T-cell (primary cell): ENCODE measurements at regions not wholly inside any gene's neighbourhood (a gene's known extent, or its start where the extent isn't known, plus 50 kb on each side); places are given as distances from the start of the nearest gene placed in this dataset.
"Not testable (repeated sequence)": the region's sequence is repeated elsewhere in the genome, so short reads cannot be mapped to it uniquely, and the experiment has no call there.

Source experiments
- ATAC-seq, 4 experiments: fragments of 200-7000 bp in 3 of 4; fragments of 150-1000 bp in 1 of 4; cut with Tn5 transposase; replicated peaks in 1 of 4; 1 replicate in 3 of 4; 2 replicates in 1 of 4; pipeline ENCODE4 v1.10.0; 2021; ENCODE audit warnings: moderate library complexity in 3 of 4, mild to moderate bottlenecking in 2 of 4, moderate number of reproducible peaks in 1 of 4
- CTCF ChIA-PET, 2 donors: fragments of 300-600 bp; sonication (Branson Sonifier 250); formaldehyde crosslinking; loops; one replicate each; lab custom pipeline; 2022; ENCODE audit warnings: antibody characterized with exemption in 2 of 2; lab: Charles Lee
- POLR2A ChIA-PET, 2 donors: fragments of 300-600 bp; sonication (Branson Sonifier 250); formaldehyde crosslinking; loops; one replicate each; lab custom pipeline; 2022; ENCODE audit warnings: antibody characterized with exemption in 2 of 2; lab: Charles Lee
- DNase-seq, 35 experiments: peaks; one replicate each; pipeline versions ENCODE4 v3.0.0 to v3.0.0-alpha.2; 2013 to 2023
- H3K27ac ChIP-seq: one replicate; pipeline ENCODE4 v1.5.1; 2013; ENCODE audit warnings: low read length
- H3K27me3 ChIP-seq, 2 experiments: replicated peaks in 1 of 2; 1 replicate in 1 of 2; 2 replicates in 1 of 2; pipeline versions ENCODE4 v1.6.1 to v1.7.0; 2013; ENCODE audit warnings: low read length in 1 of 2, mixed read lengths in 1 of 2; ENCODE audit not compliant: control insufficient read depth in 2 of 2, insufficient read depth in 2 of 2; ENCODE audit errors: extremely low read depth in 1 of 2
- H3K36me3 ChIP-seq, 2 donors: 1 replicate in 1 of 2; 2 replicates in 1 of 2; pipeline versions ENCODE4 v1.6.1 to v1.7.0; 2013; ENCODE audit warnings: low read length in 1 of 2; ENCODE audit not compliant: control insufficient read depth in 2 of 2, insufficient read depth in 1 of 2; ENCODE audit errors: extremely low read depth in 1 of 2
- H3K4me1 ChIP-seq, 2 experiments: 1 replicate in 1 of 2; 2 replicates in 1 of 2; pipeline versions ENCODE4 v1.6.1 to v1.7.0; 2013; ENCODE audit warnings: low read length in 2 of 2, mixed read lengths in 1 of 2; ENCODE audit not compliant: insufficient read depth in 2 of 2, control insufficient read depth in 1 of 2; ENCODE audit errors: extremely low read depth in 1 of 2
- H3K4me3 ChIP-seq, 2 donors: 1 replicate in 1 of 2; 2 replicates in 1 of 2; pipeline versions ENCODE4 v1.5.1 to v1.7.0; 2013; ENCODE audit warnings: mild to moderate bottlenecking in 2 of 2, low read length in 1 of 2, moderate library complexity in 1 of 2; ENCODE audit not compliant: control insufficient read depth in 1 of 2; ENCODE audit errors: extremely low read depth in 1 of 2
- H3K9me3 ChIP-seq: 2 replicates; pipeline ENCODE4 v1.7.0; 2013
- H3K27ac Mint-ChIP-seq, 2 donors: one replicate each; pipeline ENCODE4 v1.8.0; 2020 to 2021; ENCODE audit warnings: mild to moderate bottlenecking in 2 of 2, mixed read lengths in 2 of 2
- H3K27me3 Mint-ChIP-seq, 2 donors: one replicate each; pipeline ENCODE4 v1.8.0; 2021 to 2022; ENCODE audit warnings: mixed read lengths in 2 of 2
- H3K36me3 Mint-ChIP-seq: one replicate; pipeline ENCODE4 v1.8.0; 2021; ENCODE audit warnings: mixed read lengths
- H3K4me1 Mint-ChIP-seq, 3 donors: one replicate each; pipeline ENCODE4 v1.8.0; 2020 to 2022; ENCODE audit warnings: mixed read lengths in 3 of 3, mild to moderate bottlenecking in 1 of 3
- H3K4me3 Mint-ChIP-seq, 3 donors: one replicate each; pipeline ENCODE4 v1.8.0; 2020 to 2022; ENCODE audit warnings: mild to moderate bottlenecking in 3 of 3, mixed read lengths in 3 of 3, moderate library complexity in 3 of 3
- H3K9me3 Mint-ChIP-seq, 3 donors: one replicate each; pipeline ENCODE4 v1.8.0; 2020 to 2022; ENCODE audit warnings: mixed read lengths in 3 of 3
- WGBS: methylation state at CpG from one replicate; pipeline ENCODE4 v1.1.5; 2013; ENCODE audit warnings: missing lambda C conversion rate; ENCODE audit not compliant: insufficient coverage; 5-methylcytosine and 5-hydroxymethylcytosine counted together

GRCh38 chr21:24552491-24552890 lies 1054.8 kb downstream of the MRPL39 start:
- no peaks in the 10 kb centered on the region for H3K27me3 Mint-ChIP-seq
- ChIA-PET POLR2A (no interaction called here), CTCF (no interaction called here)
- no peak for DNase-seq
- H3K27ac Mint-ChIP-seq, result no peak overlapping the region
- ATAC-seq, result no peak
- Histone ChIP-seq H3K27ac (no peak overlapping the region), H3K9me3 (no peaks in the 10 kb centered on the region), H3K27me3 (peaks cover 0 to 2% of the 10 kb centered on the region in 2 experiments), H3K4me3 (no peak overlapping the region), H3K36me3 (no peaks in the 10 kb centered on the region), H3K4me1 (no peaks in the 10 kb centered on the region)
- H3K4me1 Mint-ChIP-seq, result no peaks in the 10 kb centered on the region
- WGBS, result 100% methylated on average over 1 of the region's 3 CpGs
- H3K9me3 Mint-ChIP-seq, result peaks cover 10 to 11% (median 10%) of the 10 kb centered on the region in 3 donors
- no peaks in the 10 kb centered on the region for H3K36me3 Mint-ChIP-seq
- no peak overlapping the region for H3K4me3 Mint-ChIP-seq

GRCh38 chr21:24545807-24546361 lies 1061.4 kb downstream of the MRPL39 start:
- no peaks in the 10 kb centered on the region for H3K4me1 Mint-ChIP-seq
- no peak for ATAC-seq
- H3K4me1 ChIP-seq, result no peaks in the 10 kb centered on the region
- no peak overlapping the region for H3K27ac Mint-ChIP-seq
- no peak for DNase-seq
- H3K9me3 ChIP-seq, result no peaks in the 10 kb centered on the region
- no peak overlapping the region for H3K4me3 Mint-ChIP-seq
- H3K4me3 ChIP-seq, result no peak overlapping the region
- H3K36me3 Mint-ChIP-seq, result no peaks in the 10 kb centered on the region
- H3K9me3 Mint-ChIP-seq, result peaks cover 0 to 8% (median 0%) of the 10 kb centered on the region in 3 donors
- H3K36me3 ChIP-seq, result no peaks in the 10 kb centered on the region
- ChIA-PET POLR2A (no interaction called here), CTCF (no interaction called here)
- no peaks in the 10 kb centered on the region for H3K27me3 ChIP-seq
- WGBS, result 38% methylated on average over 3 of the region's 4 CpGs
- no peaks in the 10 kb centered on the region for H3K27me3 Mint-ChIP-seq
- no peak overlapping the region for H3K27ac ChIP-seq

GRCh38 chr21:24514081-24514733 lies 1093.1 kb downstream of the MRPL39 start:
- DNase-seq, result peak in 1 of 35 experiments; percentile 7
- H3K36me3 ChIP-seq, result no peaks in the 10 kb centered on the region
- no peak overlapping the region for H3K27ac ChIP-seq
- no peak overlapping the region for H3K4me3 ChIP-seq
- H3K4me1 ChIP-seq, result no peaks in the 10 kb centered on the region
- no peaks in the 10 kb centered on the region for H3K4me1 Mint-ChIP-seq
- H3K27ac Mint-ChIP-seq, result no peak overlapping the region
- no peaks in the 10 kb centered on the region for H3K36me3 Mint-ChIP-seq
- no peaks in the 10 kb centered on the region for H3K27me3 ChIP-seq
- H3K27me3 Mint-ChIP-seq, result no peaks in the 10 kb centered on the region
- H3K9me3 ChIP-seq, result no peaks in the 10 kb centered on the region
- H3K9me3 Mint-ChIP-seq, result no peaks in the 10 kb centered on the region
- POLR2A ChIA-PET, result no interaction called here
- H3K4me3 Mint-ChIP-seq, result no peak overlapping the region
- whole genome bisulfite sequencing, result no CpG with 5 or more reads among the region's 6 CpGs
- CTCF ChIA-PET, result interaction anchor here in 1 of 2 donors (0.6 kb wide), 1 partner anchor 27 kb away, joined by 3 read pairs; no protein-coding TSS in a partner anchor
- no peak for ATAC-seq

- CTCF ChIA-PET, result no interaction called here
Measured at GRCh38 chr21:24509131-24509530, 1098.2 kb downstream of the MRPL39 start.

GRCh38 chr21:24486973-24487372 lies 1120.3 kb downstream of the MRPL39 start:
- ChIA-PET CTCF (no interaction called here), POLR2A (no interaction called here)
- WGBS, result no CpG with 5 or more reads among the region's 1 CpG
- no peak for DNase-seq
- H3K4me1 ChIP-seq, result no peaks in the 10 kb centered on the region
- Mint-ChIP-seq H3K9me3 (peaks cover 0 to 3% (median 3%) of the 10 kb centered on the region in 3 donors), H3K4me3 (no peak overlapping the region), H3K27ac (no peak overlapping the region), H3K36me3 (peaks cover 3% of the 10 kb centered on the region), H3K4me1 (no peaks in the 10 kb centered on the region), H3K27me3 (no peaks in the 10 kb centered on the region)
- no peak overlapping the region for H3K27ac ChIP-seq
- no peak overlapping the region for H3K4me3 ChIP-seq
- H3K27me3 ChIP-seq, result no peaks in the 10 kb centered on the region
- no peaks in the 10 kb centered on the region for H3K9me3 ChIP-seq
- ATAC-seq, result no peak
- H3K36me3 ChIP-seq, result no peaks in the 10 kb centered on the region

More at GRCh38 chr21:24509131-24509530, 1098.2 kb downstream of the MRPL39 start:
- H3K27ac Mint-ChIP-seq, result no peak overlapping the region
- no peaks in the 10 kb centered on the region for H3K27me3 Mint-ChIP-seq
- DNase-seq (no peak), ATAC-seq (no peak)
- no peaks in the 10 kb centered on the region for H3K4me1 Mint-ChIP-seq
- no peak overlapping the region for H3K4me3 ChIP-seq
- H3K4me1 ChIP-seq, result no peaks in the 10 kb centered on the region
- H3K27ac ChIP-seq, result no peak overlapping the region
- POLR2A ChIA-PET, result no interaction called here
- H3K36me3 ChIP-seq, result no peaks in the 10 kb centered on the region
- peaks cover 0 to 19% (median 4%) of the 10 kb centered on the region in 3 donors for H3K9me3 Mint-ChIP-seq
- H3K36me3 Mint-ChIP-seq, result peaks cover 7% of the 10 kb centered on the region
- H3K9me3 ChIP-seq, result no peaks in the 10 kb centered on the region
- no peak overlapping the region for H3K4me3 Mint-ChIP-seq
- H3K27me3 ChIP-seq, result no peaks in the 10 kb centered on the region
- no CpG with 5 or more reads among the region's 1 CpG for WGBS

GRCh38 chr21:24483361-24483760 lies 1123.9 kb downstream of the MRPL39 start:
- H3K9me3 ChIP-seq, H3K27ac Mint-ChIP-seq, H3K9me3 Mint-ChIP-seq, ATAC-seq, CTCF ChIA-PET, H3K27me3 ChIP-seq, POLR2A ChIA-PET, H3K36me3 ChIP-seq, H3K36me3 Mint-ChIP-seq, H3K4me1 Mint-ChIP-seq, H3K4me3 ChIP-seq, H3K27ac ChIP-seq, H3K27me3 Mint-ChIP-seq, H3K4me3 Mint-ChIP-seq, H3K4me1 ChIP-seq, DNase-seq: not testable (repeated sequence)
- no CpG with 5 or more reads among the region's 1 CpG for WGBS
